Activated T-helper 2 cell treated with anti-CD3 and anti-CD28 coated beads, Interferon-gamma antibody, Interleukin-2, Interleukin-4, amounts not matched to agents 10 μg/mL and 5 μg/mL and 100 μg/mL, durations not matched to agents 14 hours and 24 hours and 36 hours (primary cell): ENCODE measurements at regions not wholly inside any gene's neighbourhood (a gene's known extent, or its start where the extent isn't known, plus 50 kb on each side); places are given as distances from the start of the nearest gene placed in this dataset.
"Not testable (repeated sequence)": the region's sequence is repeated elsewhere in the genome, so short reads cannot be mapped to it uniquely, and the experiment has no call there.

Experiments used
- DNase-seq: peaks from one replicate; pipeline ENCODE4 v3.0.0; 2021; ENCODE audit warnings: low spot score
- H3K27ac Mint-ChIP-seq: one replicate; pipeline ENCODE4 v1.8.0; 2021; ENCODE audit warnings: mixed read lengths
- H3K27me3 Mint-ChIP-seq: one replicate; pipeline ENCODE4 v1.8.0; 2021; ENCODE audit warnings: low read depth, mixed read lengths
- H3K36me3 Mint-ChIP-seq: one replicate; pipeline ENCODE4 v1.8.0; 2021; ENCODE audit warnings: low read depth, mixed read lengths
- H3K4me1 Mint-ChIP-seq: one replicate; pipeline ENCODE4 v1.8.0; 2021; ENCODE audit warnings: low read depth, mixed read lengths
- H3K4me3 Mint-ChIP-seq: one replicate; pipeline ENCODE4 v1.8.0; 2021; ENCODE audit warnings: low read depth, mild to moderate bottlenecking, moderate library complexity, mixed read lengths
- H3K9me3 Mint-ChIP-seq: one replicate; pipeline ENCODE4 v1.8.0; 2021; ENCODE audit warnings: mixed read lengths
- intact Hi-C: fragments of 100-400 bp; cut with micrococcal nuclease; formaldehyde crosslinking; loops from one replicate; pipeline ENCODE4 v1.15.1; 2023

- H3K27ac Mint-ChIP-seq, H3K9me3 Mint-ChIP-seq, H3K4me1 Mint-ChIP-seq, H3K36me3 Mint-ChIP-seq, intact Hi-C loops, H3K27me3 Mint-ChIP-seq, H3K4me3 Mint-ChIP-seq, DNase-seq: not testable (repeated sequence)
Observed at GRCh38 chr11:81769906-81770305, 963.8 kb downstream of the FAM181B start.

DNA sequence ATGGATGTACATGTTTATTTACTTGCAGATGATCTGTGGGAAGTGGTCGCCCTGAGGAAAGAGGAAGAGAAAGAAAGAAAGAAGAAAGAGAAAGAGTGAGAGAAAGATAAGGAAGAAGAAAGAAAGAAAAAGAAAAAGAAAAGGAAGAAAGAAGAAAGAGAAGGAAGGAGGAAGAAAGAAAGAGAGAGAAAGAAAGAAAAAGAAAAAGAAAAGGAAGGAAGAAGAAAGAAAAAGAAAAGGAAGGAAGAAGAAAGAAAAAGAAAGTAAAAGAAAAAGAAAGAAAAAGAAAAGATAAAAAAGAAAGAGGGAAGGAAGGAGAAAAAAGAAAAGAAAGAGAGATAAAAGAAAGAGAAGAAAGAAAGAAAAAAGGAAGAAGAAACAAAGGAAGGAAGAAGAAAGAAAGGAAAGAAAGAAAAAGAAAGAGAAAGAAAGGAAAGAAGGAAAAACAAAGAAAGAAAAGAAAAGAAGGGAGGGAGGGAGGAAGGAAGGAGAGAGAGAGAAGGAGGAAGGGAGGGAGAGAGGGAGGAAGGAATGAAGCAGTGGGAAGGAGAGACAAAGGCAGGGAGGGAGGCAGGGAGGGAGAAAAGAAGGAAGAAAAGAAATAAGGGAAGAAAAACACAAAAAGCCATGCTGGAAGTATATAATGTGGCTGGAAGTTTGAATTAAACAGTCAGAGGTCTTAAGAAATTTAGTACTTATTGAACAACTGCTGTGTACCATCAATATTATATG lies 976.6 kb downstream of the FAM181B start:
- no peak for DNase-seq
- Mint-ChIP-seq H3K27me3 (no peaks in the 10 kb centered on the region), H3K9me3 (no peaks in the 10 kb centered on the region), H3K36me3 (no peaks in the 10 kb centered on the region), H3K4me1 (no peaks in the 10 kb centered on the region), H3K27ac (no peak overlapping the region), H3K4me3 (no peak overlapping the region)
- intact Hi-C loops = no loop called here

- peaks cover 3% of the 10 kb centered on the region for H3K4me1 Mint-ChIP-seq
- H3K36me3 Mint-ChIP-seq = no peaks in the 10 kb centered on the region
- no peak overlapping the region for H3K4me3 Mint-ChIP-seq
- no peak for DNase-seq
- no peak overlapping the region for H3K27ac Mint-ChIP-seq
- intact Hi-C loops = no loop called here
- no peaks in the 10 kb centered on the region for H3K9me3 Mint-ChIP-seq
- peaks cover 2% of the 10 kb centered on the region for H3K27me3 Mint-ChIP-seq
Observed at GRCh38 chr11:81749245-81749644, 984.4 kb downstream of the FAM181B start.

DNA sequence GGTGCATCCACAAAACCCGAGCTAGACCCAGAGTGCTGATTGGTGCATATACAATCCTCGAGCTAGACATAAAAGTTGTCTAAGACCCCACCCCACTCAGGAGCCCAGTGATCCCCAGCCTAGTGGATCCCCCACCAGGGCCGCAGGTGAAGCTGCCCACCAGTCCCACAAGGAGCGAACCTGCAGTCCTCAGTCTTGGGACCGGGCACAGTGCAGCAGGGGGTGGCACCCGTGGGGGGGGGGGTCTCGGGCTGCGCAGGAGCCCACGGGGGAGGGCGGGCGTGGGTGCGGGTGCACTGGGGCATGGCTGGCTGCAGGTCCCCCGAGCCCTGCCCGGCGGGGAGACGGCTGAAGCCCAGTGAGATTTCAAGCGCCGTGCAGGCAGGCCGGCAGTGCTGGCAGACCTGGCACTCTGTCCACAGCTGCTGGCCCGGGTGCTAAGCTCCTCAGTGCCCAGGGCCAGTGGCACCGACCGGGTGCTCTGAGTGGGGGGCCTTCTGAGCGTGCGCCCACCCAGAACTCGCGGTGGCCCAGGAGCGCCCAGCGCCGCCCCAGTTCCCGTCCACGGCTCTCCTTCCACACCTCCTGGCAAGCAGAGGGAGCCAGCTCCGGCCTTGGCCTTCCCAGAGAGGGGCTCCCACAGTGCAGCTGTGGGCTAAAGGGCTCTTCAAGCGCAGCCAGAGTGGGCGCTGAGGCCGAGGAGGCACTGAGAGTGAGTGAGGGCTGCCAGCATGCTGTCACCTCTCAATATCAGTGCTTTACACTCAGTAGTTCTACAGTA lies 989.1 kb downstream of the FAM181B start:
- H3K4me3 Mint-ChIP-seq = no peak overlapping the region
- H3K9me3 Mint-ChIP-seq = no peaks in the 10 kb centered on the region
- no peak overlapping the region for H3K27ac Mint-ChIP-seq
- DNase-seq = no peak
- H3K4me1 Mint-ChIP-seq = peaks cover 3% of the 10 kb centered on the region
- intact Hi-C loops = no loop called here
- peaks cover 2% of the 10 kb centered on the region for H3K27me3 Mint-ChIP-seq
- no peaks in the 10 kb centered on the region for H3K36me3 Mint-ChIP-seq

GRCh38 chr11:81725701-81726100 lies 1008.0 kb downstream of the FAM181B start:
- intact Hi-C loops = no loop called here
- H3K4me3 Mint-ChIP-seq = no peak overlapping the region
- no peaks in the 10 kb centered on the region for H3K4me1 Mint-ChIP-seq
- no peak for DNase-seq
- H3K27me3 Mint-ChIP-seq = no peaks in the 10 kb centered on the region
- no peaks in the 10 kb centered on the region for H3K36me3 Mint-ChIP-seq
- peaks cover 5% of the 10 kb centered on the region for H3K9me3 Mint-ChIP-seq
- H3K27ac Mint-ChIP-seq = no peak overlapping the region

GRCh38 chr11:81717695-81718094 lies 1016.0 kb downstream of the FAM181B start:
- intact Hi-C loops = no loop called here
- Mint-ChIP-seq H3K9me3 (no peaks in the 10 kb centered on the region), H3K4me1 (no peaks in the 10 kb centered on the region), H3K4me3 (no peak overlapping the region), H3K36me3 (no peaks in the 10 kb centered on the region), H3K27ac (no peak overlapping the region), H3K27me3 (no peaks in the 10 kb centered on the region)
- no peak for DNase-seq

- no peaks in the 10 kb centered on the region for H3K27me3 Mint-ChIP-seq
- H3K36me3 Mint-ChIP-seq = no peaks in the 10 kb centered on the region
- H3K4me1 Mint-ChIP-seq = peaks cover 2% of the 10 kb centered on the region
- no peak for DNase-seq
- intact Hi-C loops = no loop called here
- no peak overlapping the region for H3K27ac Mint-ChIP-seq
- no peaks in the 10 kb centered on the region for H3K9me3 Mint-ChIP-seq
- no peak overlapping the region for H3K4me3 Mint-ChIP-seq
Observed at GRCh38 chr11:81707881-81708280, 1025.8 kb downstream of the FAM181B start.

- intact Hi-C loops = no loop called here
- no peaks in the 10 kb centered on the region for H3K36me3 Mint-ChIP-seq
Observed at GRCh38 chr11:81705283-81705682, 1028.4 kb downstream of the FAM181B start.

DNA sequence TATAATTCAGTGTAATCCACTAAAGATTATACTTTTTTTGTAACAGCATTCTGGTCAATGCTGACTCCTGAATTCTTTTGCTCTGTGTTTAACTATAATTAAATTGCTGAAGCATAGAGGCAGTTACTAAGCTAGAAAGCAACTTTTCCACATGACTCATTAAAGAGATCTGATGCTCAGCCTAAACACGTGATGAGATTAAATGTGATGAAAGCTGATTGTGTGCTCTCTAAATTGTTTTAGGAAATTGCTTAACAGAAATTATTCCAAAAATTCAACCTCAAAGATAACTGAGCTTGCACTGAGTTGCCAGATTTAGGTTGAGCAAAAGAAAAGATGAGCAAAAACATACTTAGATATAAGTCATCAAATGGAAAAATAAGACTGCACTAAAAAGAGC lies 1033.6 kb downstream of the FAM181B start:
- H3K4me1 Mint-ChIP-seq = no peaks in the 10 kb centered on the region
- no peaks in the 10 kb centered on the region for H3K27me3 Mint-ChIP-seq
- intact Hi-C loops = no loop called here
- H3K36me3 Mint-ChIP-seq = no peaks in the 10 kb centered on the region
- H3K27ac Mint-ChIP-seq = no peak overlapping the region
- no peak overlapping the region for H3K4me3 Mint-ChIP-seq
- DNase-seq = no peak
- H3K9me3 Mint-ChIP-seq = peaks cover 23% of the 10 kb centered on the region

More at GRCh38 chr11:81705283-81705682, 1028.4 kb downstream of the FAM181B start:
- no peak overlapping the region for H3K27ac Mint-ChIP-seq
- DNase-seq = no peak
- H3K4me1 Mint-ChIP-seq = peaks cover 2% of the 10 kb centered on the region
- H3K4me3 Mint-ChIP-seq = no peak overlapping the region
- H3K9me3 Mint-ChIP-seq = peaks cover 5% of the 10 kb centered on the region
- H3K27me3 Mint-ChIP-seq = no peaks in the 10 kb centered on the region

- Mint-ChIP-seq H3K4me3 (no peak overlapping the region), H3K36me3 (no peaks in the 10 kb centered on the region), H3K9me3 (no peaks in the 10 kb centered on the region), H3K4me1 (no peaks in the 10 kb centered on the region), H3K27ac (no peak overlapping the region), H3K27me3 (no peaks in the 10 kb centered on the region)
- DNase-seq = no peak
- intact Hi-C loops = no loop called here
Observed at GRCh38 chr11:81687057-81687456, 1046.6 kb downstream of the FAM181B start.

DNA sequence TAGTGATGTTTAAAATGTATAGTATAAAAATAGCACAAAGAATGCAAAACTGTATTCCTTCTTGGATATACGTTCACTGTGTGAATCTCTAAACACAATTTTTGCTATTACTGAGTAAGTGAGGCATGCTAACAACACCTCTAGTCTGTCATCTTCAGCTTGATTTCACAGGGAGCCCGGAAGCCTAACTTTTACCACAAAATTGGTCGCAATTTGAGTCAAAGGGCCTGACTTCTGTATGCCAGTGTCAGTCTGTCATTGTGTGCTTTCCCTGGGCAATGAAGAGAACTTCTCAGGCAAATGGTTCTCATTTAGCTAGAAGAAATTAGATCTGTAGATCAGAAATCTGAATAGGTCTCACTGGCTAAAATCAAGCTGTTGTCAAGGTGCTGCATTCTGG lies 1059.5 kb downstream of the FAM181B start:
- Mint-ChIP-seq H3K4me1 (no peaks in the 10 kb centered on the region), H3K27me3 (peaks cover 3% of the 10 kb centered on the region), H3K4me3 (no peak overlapping the region), H3K27ac (no peak overlapping the region), H3K36me3 (no peaks in the 10 kb centered on the region), H3K9me3 (no peaks in the 10 kb centered on the region)
- intact Hi-C loops = no loop called here
- no peak for DNase-seq

GRCh38 chr11:81673001-81673400 lies 1060.7 kb downstream of the FAM181B start:
- intact Hi-C loops = no loop called here
- Mint-ChIP-seq H3K4me1 (no peaks in the 10 kb centered on the region), H3K36me3 (no peaks in the 10 kb centered on the region), H3K9me3 (no peaks in the 10 kb centered on the region), H3K27me3 (peaks cover 3% of the 10 kb centered on the region), H3K27ac (no peak overlapping the region), H3K4me3 (no peak overlapping the region)
- no peak for DNase-seq

- Mint-ChIP-seq H3K9me3 (no peaks in the 10 kb centered on the region), H3K27me3 (peaks cover 3% of the 10 kb centered on the region), H3K36me3 (no peaks in the 10 kb centered on the region), H3K4me3 (no peak overlapping the region), H3K27ac (no peak overlapping the region), H3K4me1 (no peaks in the 10 kb centered on the region)
- intact Hi-C loops = no loop called here
- DNase-seq = no peak
Observed at GRCh38 chr11:81669935-81670543, 1063.6 kb downstream of the FAM181B start.
